DMS153 (cell line): ENCODE measurements at regions not wholly inside any gene's neighbourhood (a gene's known extent, or its start where the extent isn't known, plus 50 kb on each side); places are given as distances from the start of the nearest gene placed in this dataset.

ENCODE experiments used
- DNase-seq: peaks from one replicate; lab custom pipeline; 2025; lab: John Stamatoyannopoulos, UW

DNA sequence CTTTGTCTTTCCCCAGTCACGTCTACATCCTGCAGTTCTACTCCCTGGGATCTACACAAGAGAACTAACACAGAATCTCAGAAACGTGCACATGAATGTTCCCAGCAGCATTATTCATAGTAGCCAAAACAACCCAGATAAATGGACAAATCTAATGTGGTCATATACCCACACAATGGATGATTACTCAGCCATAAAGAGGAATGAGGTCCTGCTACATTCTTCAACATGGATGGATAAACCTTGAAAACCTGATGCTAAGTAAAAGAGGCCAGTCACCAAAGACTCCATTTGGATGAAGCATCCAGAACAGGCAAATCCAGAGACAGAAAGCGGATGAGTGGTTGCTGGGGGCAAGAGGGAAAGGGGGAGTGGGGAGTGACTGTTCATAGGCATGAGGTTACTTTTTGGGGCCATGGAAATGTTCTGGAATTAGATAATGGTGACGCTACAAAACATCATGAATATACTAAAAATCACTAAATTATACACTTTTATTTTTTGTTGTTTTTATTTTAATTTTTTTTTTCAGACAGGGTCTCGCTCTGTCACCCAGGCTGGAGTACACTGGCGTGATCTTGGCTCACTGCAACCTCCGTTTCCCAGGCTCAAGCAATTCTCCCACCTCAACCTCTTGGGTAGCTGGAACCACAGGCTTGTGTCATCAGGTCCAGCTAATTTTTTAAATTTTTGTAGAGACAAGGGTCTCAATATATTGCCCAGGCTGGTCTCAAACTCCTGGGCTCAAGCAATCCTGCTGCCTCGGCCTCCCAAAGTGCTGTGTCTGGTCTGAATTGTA lies 50.8 kb upstream of the DSN1 start:
- no peak for DNase-seq

GRCh38 chr20:36825385-36826104 lies 50.4 kb upstream of the TLDC2 start:
- peak; percentile 47 for DNase-seq
